NCI-H1694 treated with DMSO at 0.1 percent for 48 hours (cell line): ENCODE measurements at regions not wholly inside any gene's neighbourhood (a gene's known extent, or its start where the extent isn't known, plus 50 kb on each side); places are given as distances from the start of the nearest gene placed in this dataset.

ENCODE experiments used
- DNase-seq: peaks from one replicate; lab custom pipeline; 2025; lab: John Stamatoyannopoulos, UW

GRCh38 chr4:178595500-178596138 is 1153.4 kb upstream of the AGA start:
- DNase-seq, result no peak

GRCh38 chr4:178598672-178599071 is 1156.4 kb upstream of the AGA start:
- no peak for DNase-seq

DNA sequence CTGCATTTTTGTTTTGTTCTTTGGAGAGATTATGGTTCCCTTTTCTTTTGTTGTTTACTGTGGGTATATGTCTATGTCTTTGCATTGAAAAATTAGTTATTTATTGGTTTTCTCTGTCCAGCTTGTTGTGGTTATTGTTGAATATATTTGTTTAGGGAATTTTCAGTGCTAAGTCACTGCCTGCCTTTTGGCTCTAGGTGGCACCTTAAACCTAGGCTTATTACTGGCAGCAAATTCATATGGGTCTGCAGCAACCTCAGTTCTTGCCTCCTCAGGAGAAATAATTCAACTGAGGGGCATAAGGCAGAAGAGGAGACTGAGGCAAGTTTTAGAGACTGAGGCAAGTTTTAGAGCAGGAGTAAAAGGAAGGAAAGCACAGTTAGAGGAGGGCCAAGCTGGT is 1157.3 kb upstream of the AGA start:
- DNase-seq, result no peak

DNA sequence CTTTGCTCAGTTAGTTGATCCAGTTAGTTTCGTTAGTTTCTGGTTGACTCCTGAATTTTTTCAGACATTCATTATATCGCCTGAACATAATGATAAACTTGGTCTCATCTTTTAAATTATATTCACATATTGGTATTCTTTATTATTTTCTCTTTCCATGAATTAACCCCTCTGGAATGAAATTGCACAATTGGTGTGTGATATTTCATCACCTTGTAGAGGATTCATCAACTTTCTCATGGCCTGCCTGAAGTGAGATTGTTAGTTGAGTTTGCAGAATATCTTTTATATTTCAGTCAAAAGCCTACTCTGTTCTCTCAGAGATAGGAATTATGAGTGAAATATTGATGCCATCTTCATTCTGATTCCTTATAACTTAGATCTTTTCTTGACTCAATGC is 1160.6 kb upstream of the AGA start:
- DNase-seq, result no peak

DNA sequence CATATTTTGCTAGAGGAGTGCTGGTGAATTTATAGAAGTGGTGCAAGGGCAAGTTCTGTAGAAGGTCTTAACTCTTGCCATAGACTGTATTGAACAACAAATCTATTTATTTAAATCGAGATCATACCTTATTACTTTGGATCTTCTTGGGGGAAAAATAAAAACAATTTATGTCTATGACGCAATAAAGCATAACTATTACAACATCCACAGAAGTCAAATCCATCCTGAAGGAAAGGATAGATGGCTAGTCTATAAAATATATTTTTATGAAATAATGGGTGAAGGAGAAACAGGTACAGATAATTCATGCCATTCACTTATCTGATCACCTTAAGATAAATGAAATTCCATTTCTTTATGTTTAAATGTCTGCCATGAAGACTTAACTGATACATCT is 1168.8 kb upstream of the AGA start:
- DNase-seq, result no peak

DNA sequence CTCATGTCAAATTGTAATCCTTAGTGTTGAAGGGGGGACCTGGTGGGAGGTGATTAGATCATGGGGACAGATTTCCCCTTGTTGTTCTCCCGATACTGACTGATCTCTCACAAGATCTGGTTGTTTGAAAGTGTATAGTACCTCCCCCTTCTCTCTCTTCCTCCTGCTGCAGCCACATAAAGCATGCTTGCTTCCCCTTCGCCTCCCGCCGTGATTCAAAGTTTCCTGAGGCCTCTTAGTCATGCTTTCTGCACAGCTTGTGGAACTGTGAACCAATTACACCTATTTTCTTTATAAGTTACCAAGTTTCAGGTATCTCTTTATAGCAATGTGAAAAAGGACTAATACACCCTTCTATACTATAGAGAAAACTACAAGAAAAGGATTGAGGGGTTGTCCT is 1170.5 kb upstream of the AGA start:
- DNase-seq, result no peak

DNA sequence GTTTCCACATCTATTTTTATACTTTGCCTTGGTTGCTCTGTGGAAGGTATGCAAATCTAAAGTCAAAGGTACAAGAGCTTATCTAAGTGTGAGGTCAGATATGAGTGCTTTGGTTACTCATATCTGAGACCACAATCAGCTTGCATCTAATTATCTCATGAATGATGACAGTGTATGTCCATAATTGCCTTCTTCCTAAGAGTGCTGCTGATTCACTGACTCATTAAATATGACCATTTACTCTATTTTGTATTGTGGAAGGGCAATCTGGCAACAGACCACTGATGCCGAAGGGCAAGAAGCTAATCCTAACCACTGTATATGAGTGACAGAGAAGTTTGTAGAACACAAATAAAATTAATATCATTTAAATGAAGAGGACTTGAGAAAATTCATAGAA is 1190.2 kb upstream of the AGA start:
- no peak for DNase-seq

DNA sequence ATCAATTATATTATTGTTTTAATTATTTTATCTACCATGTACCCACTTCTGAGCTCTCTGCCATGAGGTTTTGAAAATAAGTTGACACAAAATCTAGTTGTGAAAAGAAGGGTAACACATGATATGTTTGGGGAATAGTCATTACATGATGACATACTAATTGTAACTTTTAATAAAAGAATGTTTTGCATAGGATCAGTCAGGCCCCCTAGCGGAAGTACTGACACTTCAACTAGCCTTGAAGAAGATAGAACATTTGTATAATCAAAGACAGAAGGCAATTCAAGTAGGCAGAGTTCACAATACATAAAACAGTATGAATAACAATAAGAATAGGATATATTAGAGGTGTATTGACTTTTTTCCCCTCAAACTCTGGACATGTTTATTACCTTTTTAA is 1191.0 kb upstream of the AGA start:
- DNase-seq, result no peak

- DNase-seq, result no peak
Observed at GRCh38 chr4:178664621-178665020, 1222.4 kb upstream of the AGA start.

DNA sequence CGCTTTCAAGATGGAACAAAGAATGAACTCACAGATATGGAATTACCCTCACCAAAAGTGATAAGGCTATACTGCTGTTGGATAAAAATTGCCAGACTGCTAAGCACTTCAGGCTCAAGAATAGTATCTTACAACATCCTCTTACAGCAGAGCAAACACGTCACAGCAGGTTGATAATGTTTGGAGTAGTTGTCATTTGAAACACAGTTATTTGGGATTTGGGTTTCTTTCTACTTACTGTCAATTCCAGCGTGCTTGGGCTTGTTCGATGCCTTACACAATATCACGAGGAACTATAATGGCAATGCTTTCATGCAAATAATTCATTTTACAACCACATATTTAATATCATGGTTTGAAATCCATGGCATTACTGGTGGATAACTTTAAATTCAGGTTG is 1223.7 kb upstream of the AGA start:
- no peak for DNase-seq

DNA sequence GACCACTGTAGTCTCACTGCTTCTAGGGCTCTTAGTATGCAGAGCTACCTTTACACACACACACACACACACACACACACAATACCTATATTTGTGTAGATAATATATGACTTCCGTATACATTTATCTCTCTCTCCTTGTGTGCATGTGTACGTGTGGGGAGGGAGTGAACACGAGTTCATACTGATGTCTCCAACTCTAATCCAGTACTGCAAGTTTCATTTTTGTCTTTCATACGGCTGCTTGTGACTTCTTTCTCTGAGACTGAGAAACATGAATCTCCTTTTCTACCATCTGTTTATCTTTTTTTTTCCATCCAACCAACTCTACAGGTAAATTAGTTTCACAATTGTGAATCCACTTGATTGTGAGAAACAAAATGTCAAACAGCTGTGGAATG is 1229.5 kb upstream of the AGA start:
- DNase-seq, result no peak

DNA sequence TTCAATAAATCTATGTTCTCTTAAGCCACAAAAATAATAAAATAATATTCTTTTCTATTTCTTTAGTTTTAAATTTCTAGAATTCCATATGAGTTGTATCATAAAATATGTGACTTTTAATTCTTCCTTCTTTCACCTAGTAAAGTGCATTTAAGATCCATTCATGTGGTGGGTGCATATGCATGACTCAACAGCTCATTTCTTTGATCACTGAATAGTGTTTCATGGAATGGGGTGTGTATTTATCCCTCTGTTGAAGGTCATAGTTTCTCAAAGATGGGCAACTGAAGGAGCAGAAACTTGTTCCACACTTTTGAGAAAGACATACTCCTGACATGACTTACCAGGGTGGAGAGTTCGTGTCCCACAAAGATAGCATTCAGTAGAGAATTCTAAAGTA is 1230.3 kb upstream of the AGA start:
- no peak for DNase-seq

DNA sequence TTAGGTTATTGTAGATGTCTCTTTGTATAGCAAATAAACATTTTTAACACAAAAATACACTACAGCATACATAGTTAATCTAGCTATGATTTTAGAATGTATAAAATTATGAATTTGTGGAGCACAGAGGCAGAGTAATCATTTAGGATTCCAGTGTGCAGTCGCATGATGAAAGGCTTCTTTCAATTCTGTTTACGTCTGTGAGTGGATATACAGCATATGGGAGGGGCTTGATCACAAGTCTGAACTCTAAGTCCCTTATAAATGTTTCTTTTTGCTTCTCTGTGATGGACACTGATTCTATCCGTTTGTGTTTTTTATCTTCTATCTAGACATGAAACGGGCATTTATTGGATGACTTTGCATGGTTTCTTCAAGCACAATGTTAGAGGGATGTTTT is 1239.6 kb upstream of the AGA start:
- DNase-seq, result no peak

- no peak for DNase-seq
Observed at GRCh38 chr4:178689926-178690325, 1247.7 kb upstream of the AGA start.

GRCh38 chr4:178693816-178694215 is 1251.6 kb upstream of the AGA start:
- DNase-seq, result no peak

- no peak for DNase-seq
Observed at GRCh38 chr4:178696515-178696914, 1254.3 kb upstream of the AGA start.

- DNase-seq, result no peak
Observed at GRCh38 chr4:178712486-178712885, 1270.2 kb upstream of the AGA start.

- DNase-seq, result no peak
Observed at GRCh38 chr4:178738026-178738425, 1295.8 kb upstream of the AGA start.

DNA sequence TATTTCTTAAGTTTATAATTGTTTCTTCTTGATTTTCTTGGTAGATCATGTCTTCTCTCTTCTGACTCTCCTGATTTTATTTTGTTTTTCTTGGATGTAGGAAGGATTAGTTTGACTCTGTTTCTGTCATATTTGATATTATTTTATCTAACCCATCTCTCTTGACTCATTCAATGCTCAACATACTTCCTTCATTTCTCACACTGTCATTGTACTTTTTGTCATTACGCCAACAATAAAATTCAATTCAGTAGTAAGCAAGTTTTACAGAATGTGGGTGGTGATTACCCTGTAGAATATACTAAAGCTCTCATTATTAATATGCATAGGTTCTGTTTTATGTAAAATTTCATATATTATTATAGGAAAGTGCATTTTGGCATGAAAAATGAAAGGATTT is 1303.0 kb upstream of the AGA start:
- DNase-seq, result no peak

GRCh38 chr4:178752954-178753525 is 1310.8 kb upstream of the AGA start:
- DNase-seq, result no peak

DNA sequence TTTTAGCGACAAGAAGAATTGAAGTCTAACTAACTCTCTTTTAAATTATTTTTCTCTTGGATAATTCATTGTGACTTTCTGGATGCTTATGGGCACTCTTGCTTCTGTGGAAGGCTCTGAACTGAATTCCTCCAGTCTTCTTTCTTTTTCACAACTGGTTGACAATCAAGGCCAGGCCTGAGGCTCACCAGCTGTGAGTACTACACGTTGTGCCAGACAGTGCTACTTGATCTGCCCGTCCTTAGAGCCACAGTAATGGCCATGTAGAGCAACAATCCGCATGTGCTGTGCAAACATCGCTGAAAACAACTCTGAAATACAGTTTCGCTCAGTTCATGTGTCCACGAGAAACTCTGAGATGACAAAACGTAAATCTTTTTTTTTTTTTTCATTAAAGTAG is 1336.3 kb upstream of the AGA start:
- DNase-seq, result no peak

DNA sequence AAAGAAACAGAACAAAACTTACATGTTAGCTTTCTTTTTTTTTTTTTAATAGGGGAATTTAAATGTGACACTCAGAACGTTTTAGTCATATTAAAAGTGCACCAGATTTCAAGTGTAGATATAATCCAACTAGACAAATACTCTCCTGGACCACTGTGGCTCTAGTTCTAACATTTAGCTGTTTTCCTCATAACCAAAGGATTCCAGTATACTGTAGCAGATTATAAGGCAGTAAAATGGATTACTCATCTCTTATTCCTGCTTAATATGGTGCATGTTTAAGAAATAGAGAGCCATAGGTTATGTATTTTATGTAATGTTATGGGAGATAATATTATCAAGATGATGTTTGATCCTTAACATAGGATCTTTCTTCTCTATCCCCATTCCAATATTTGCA is 1339.5 kb upstream of the AGA start:
- DNase-seq, result no peak

GRCh38 chr4:178784491-178784890 is 1342.3 kb upstream of the AGA start:
- DNase-seq, result no peak

- no peak for DNase-seq
Observed at GRCh38 chr4:178789279-178789678, 1347.0 kb upstream of the AGA start.
